K562 (cell line): ENCODE measurements at regions not wholly inside any gene's neighbourhood (a gene's known extent, or its start where the extent isn't known, plus 50 kb on each side); places are given as distances from the start of the nearest gene placed in this dataset.

ENCODE experiments used
- ATF3 ChIP-seq, 2 experiments: fragments of 450-650 bp in 1 of 2; sonication (generic) in 1 of 2; formaldehyde crosslinking in 1 of 2; IDR thresholded peaks in 1 of 2; conservative IDR thresholded peaks in 1 of 2; 2 replicates each; pipeline versions ENCODE4 v1.6.1 to v1.8.1; 2016 to 2023; ENCODE audit warnings: mild to moderate bottlenecking in 2 of 2, moderate library complexity in 2 of 2, inconsistent platforms in 1 of 2, missing genetic modification reagents in 1 of 2
- CEBPB ChIP-seq: fragments of 450-650 bp; IDR thresholded peaks from 2 replicates; pipeline ENCODE4 v1.6.1; 2016; ENCODE audit warnings: missing genetic modification characterization, missing compliant biosample characterization
- CXXC5 ChIP-seq: fragments of 250-450 bp; sonication (Bioruptor Pico); IDR thresholded peaks from 2 replicates; pipeline ENCODE4 v1.8.0; 2022; ENCODE audit warnings: inconsistent platforms, mild to moderate bottlenecking, moderate library complexity
- KDM1A ChIP-seq, 2 experiments: fragments of 450-650 bp; IDR thresholded peaks; 2 replicates each; pipeline ENCODE4 v1.6.1; 2016; ENCODE audit warnings: mild to moderate bottlenecking in 2 of 2
- KDM5B ChIP-seq: fragments of 200-600 bp; sonication (generic); IDR thresholded peaks from 2 replicates; pipeline ENCODE4 v1.6.1; 2012; ENCODE audit warnings: low read depth, mild to moderate bottlenecking, moderate library complexity, low read length, control low read depth, inconsistent platforms; ENCODE audit not compliant: insufficient replicate concordance
- MCM2 ChIP-seq: fragments of 450-650 bp; IDR thresholded peaks from 2 replicates; pipeline ENCODE4 v1.6.1; 2017; ENCODE audit warnings: low read depth, mild to moderate bottlenecking
- REST ChIP-seq, 2 experiments: fragments of 450-650 bp; formaldehyde crosslinking in 1 of 2; IDR thresholded peaks; 2 replicates each; pipeline versions ENCODE4 v1.4.0 to v1.6.1; 2014 to 2020; ENCODE audit warnings: mild to moderate bottlenecking in 2 of 2, borderline replicate concordance in 1 of 2, low read depth in 1 of 2
- ZBTB2 ChIP-seq: fragments of 450-650 bp; IDR thresholded peaks from 2 replicates; pipeline ENCODE4 v1.6.1; 2016; ENCODE audit warnings: antibody characterized with exemption
- TF ChIP-seq, protein P1 (sequence below), 2 experiments: fragments of 450-650 bp in 1 of 2; IDR thresholded peaks; 2 replicates each; pipeline ENCODE4 v1.6.1; 2011 to 2017; ENCODE audit warnings: low read depth in 2 of 2, antibody characterized with exemption in 1 of 2, borderline replicate concordance in 1 of 2, low read length in 1 of 2, mild to moderate bottlenecking in 1 of 2, mixed read lengths in 1 of 2; ENCODE audit not compliant: control insufficient read depth in 1 of 2

DNA sequence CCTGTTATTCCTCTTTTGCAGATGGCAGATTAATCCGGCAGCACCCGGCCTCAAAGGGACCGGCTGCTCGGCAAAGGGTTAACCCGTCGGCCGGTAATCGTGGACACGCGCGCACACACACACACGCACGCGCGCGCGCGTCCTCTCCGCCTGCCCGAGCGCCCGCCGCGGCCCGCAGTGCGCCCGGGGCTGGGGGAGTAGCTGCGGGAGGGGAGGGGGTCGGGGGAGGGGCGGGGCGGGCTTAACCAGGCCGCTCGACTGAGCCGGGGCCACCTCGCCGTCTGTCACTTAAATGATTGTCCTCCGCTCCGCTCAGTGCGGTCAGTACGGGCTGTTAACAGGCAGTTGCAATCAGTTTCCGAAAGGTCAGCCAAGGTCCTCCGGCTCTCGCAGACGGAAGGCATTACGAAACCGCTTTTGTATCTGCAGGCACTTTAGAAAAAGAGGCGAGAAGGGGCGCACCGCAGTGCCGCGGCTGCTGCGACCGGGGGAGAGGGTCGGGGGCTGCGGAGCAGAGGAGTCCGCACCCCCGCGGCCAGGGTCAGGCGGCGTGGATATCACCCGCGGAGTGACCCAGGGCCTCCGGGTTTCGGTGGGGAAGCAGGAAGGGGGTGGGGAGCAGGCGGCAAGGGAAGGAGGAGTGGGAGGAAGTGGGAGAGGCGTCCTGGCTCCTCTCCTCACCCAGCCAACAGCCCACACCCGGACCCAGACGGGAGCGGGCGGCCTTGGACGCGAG lies 57.3 kb upstream of the BCOR start (continued):
- TF ChIP-seq, protein P1, sequence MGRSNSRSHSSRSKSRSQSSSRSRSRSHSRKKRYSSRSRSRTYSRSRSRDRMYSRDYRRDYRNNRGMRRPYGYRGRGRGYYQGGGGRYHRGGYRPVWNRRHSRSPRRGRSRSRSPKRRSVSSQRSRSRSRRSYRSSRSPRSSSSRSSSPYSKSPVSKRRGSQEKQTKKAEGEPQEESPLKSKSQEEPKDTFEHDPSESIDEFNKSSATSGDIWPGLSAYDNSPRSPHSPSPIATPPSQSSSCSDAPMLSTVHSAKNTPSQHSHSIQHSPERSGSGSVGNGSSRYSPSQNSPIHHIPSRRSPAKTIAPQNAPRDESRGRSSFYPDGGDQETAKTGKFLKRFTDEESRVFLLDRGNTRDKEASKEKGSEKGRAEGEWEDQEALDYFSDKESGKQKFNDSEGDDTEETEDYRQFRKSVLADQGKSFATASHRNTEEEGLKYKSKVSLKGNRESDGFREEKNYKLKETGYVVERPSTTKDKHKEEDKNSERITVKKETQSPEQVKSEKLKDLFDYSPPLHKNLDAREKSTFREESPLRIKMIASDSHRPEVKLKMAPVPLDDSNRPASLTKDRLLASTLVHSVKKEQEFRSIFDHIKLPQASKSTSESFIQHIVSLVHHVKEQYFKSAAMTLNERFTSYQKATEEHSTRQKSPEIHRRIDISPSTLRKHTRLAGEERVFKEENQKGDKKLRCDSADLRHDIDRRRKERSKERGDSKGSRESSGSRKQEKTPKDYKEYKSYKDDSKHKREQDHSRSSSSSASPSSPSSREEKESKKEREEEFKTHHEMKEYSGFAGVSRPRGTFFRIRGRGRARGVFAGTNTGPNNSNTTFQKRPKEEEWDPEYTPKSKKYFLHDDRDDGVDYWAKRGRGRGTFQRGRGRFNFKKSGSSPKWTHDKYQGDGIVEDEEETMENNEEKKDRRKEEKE (IDR thresholded peaks at IDR 0.05; ENCODE audit: borderline replicate concordance in 1 of 2, control insufficient read depth in 1 of 2, low read depth in 2 of 2, low read length in 1 of 2), result 0 out of 4 replicates have a peak, but pooled peaks of 1 of the 2 experiments have one; percentile 41
- TF ChIP-seq ATF3 (IDR thresholded peaks at IDR 0.05), result peak; percentile 50; the same call in 1 of the 2 replicates
- TF ChIP-seq ATF3 (CRISPR knock-in tag; conservative IDR thresholded peaks at IDR 0.05), result no peak
- peak; percentile 77 to 83 for TF ChIP-seq KDM1A (IDR thresholded peaks at IDR 0.05)
- TF ChIP-seq REST (IDR thresholded peaks at IDR 0.05; ENCODE audit: borderline replicate concordance), result no peak
- no peak for TF ChIP-seq REST (CRISPR knock-in tag; IDR thresholded peaks at IDR 0.05; ENCODE audit: low read depth)
- no peak for TF ChIP-seq KDM5B
- TF ChIP-seq CEBPB (tag), result peak; percentile 94
- no peak for TF ChIP-seq MCM2
- peak; percentile 71; the same call in 1 of the 2 replicates for TF ChIP-seq CXXC5 (CRISPR knock-in tag)
- peak; percentile 53; the same call in 1 of the 2 replicates for TF ChIP-seq ZBTB2
